WTC11 (cell line): ENCODE measurements at regions not wholly inside any gene's neighbourhood (a gene's known extent, or its start where the extent isn't known, plus 50 kb on each side); places are given as distances from the start of the nearest gene placed in this dataset.

Experiments used
- ATAC-seq: fragments of 200-7000 bp; cut with Tn5 transposase; 2 replicates; pipeline ENCODE4 v1.10.0; 2021; ENCODE audit warnings: mild to moderate bottlenecking, moderate library complexity
- CTCF ChIA-PET: fragments of 300-600 bp; sonication (Branson Sonifier 250); formaldehyde crosslinking; loops from one replicate; lab custom pipeline; 2021; ENCODE audit warnings: antibody characterized with exemption; lab: Charles Lee
- POLR2A ChIA-PET: fragments of 350-600 bp; sonication (Branson Sonifier 250); formaldehyde crosslinking; loops from one replicate; lab custom pipeline; 2021; ENCODE audit warnings: antibody characterized with exemption; lab: Charles Lee
- DNase-seq: peaks from one replicate; pipeline ENCODE4 v3.0.0; 2021; ENCODE audit warnings: low spot score
- H3K27ac Mint-ChIP-seq: 2 replicates; pipeline ENCODE4 v1.8.0; 2021; ENCODE audit warnings: mixed read lengths
- H3K27me3 Mint-ChIP-seq: 2 replicates; pipeline ENCODE4 v1.8.0; 2021; ENCODE audit warnings: low read depth, mild to moderate bottlenecking, moderate library complexity, mixed read lengths
- H3K36me3 Mint-ChIP-seq: 2 replicates; pipeline ENCODE4 v1.8.0; 2021; ENCODE audit warnings: mixed read lengths
- H3K4me1 Mint-ChIP-seq: 2 replicates; pipeline ENCODE4 v1.8.0; 2022; ENCODE audit warnings: mixed read lengths
- H3K4me3 Mint-ChIP-seq: 2 replicates; pipeline ENCODE4 v1.8.0; 2021; ENCODE audit warnings: mild to moderate bottlenecking, moderate library complexity, mixed read lengths
- H3K9me3 Mint-ChIP-seq: 2 replicates; pipeline ENCODE4 v1.8.0; 2021; ENCODE audit warnings: mixed read lengths
- ARID4B ChIP-seq: sonication (generic); formaldehyde crosslinking; IDR thresholded peaks from 2 replicates; pipeline ENCODE4 v1.8.0; 2023; ENCODE audit warnings: missing genetic modification reagents, mild to moderate bottlenecking, borderline replicate concordance
- ATF3 ChIP-seq: sonication (generic); formaldehyde crosslinking; conservative IDR thresholded peaks from 2 replicates; pipeline ENCODE4 v1.8.1; 2022; ENCODE audit warnings: mild to moderate bottlenecking, missing genetic modification reagents
- CBFB ChIP-seq: sonication (generic); formaldehyde crosslinking; IDR thresholded peaks from 2 replicates; pipeline ENCODE4 v1.8.1; 2022; ENCODE audit warnings: mild to moderate bottlenecking, low read depth, missing genetic modification reagents
- CTCF ChIP-seq: fragments of 200-600 bp; IDR thresholded peaks from 2 replicates; pipeline ENCODE4 v1.8.0; 2022; ENCODE audit warnings: antibody characterized with exemption
- E2F1 ChIP-seq: sonication (generic); formaldehyde crosslinking; IDR thresholded peaks from 2 replicates; pipeline ENCODE4 v1.8.0; 2022; ENCODE audit warnings: mild to moderate bottlenecking, missing genetic modification reagents
- GABPB1 ChIP-seq: sonication (generic); formaldehyde crosslinking; IDR thresholded peaks from 2 replicates; pipeline ENCODE4 v1.8.1; 2023; ENCODE audit warnings: mild to moderate bottlenecking, missing genetic modification reagents
- JAZF1 ChIP-seq: fragments of 250-450 bp; sonication (Bioruptor Pico); IDR thresholded peaks from 2 replicates; pipeline ENCODE4 v1.9.0; 2021; ENCODE audit warnings: moderate library complexity, mild to moderate bottlenecking, inconsistent platforms
- JUN ChIP-seq: sonication (generic); formaldehyde crosslinking; IDR thresholded peaks from 2 replicates; pipeline ENCODE4 v1.8.0; 2023; ENCODE audit warnings: mild to moderate bottlenecking, missing genetic modification reagents
- MYBL2 ChIP-seq: sonication (generic); formaldehyde crosslinking; IDR thresholded peaks from 2 replicates; pipeline ENCODE4 v1.8.1; 2023; ENCODE audit warnings: mild to moderate bottlenecking, moderate library complexity, missing genetic modification reagents
- TEAD4 ChIP-seq: sonication (generic); formaldehyde crosslinking; IDR thresholded peaks from 2 replicates; pipeline ENCODE4 v1.8.0; 2022; ENCODE audit warnings: mild to moderate bottlenecking, missing genetic modification reagents
- USF1 ChIP-seq: sonication (generic); formaldehyde crosslinking; IDR thresholded peaks from 2 replicates; pipeline ENCODE4 v1.8.0; 2022; ENCODE audit warnings: mild to moderate bottlenecking, missing genetic modification reagents
- USF2 ChIP-seq: sonication (generic); formaldehyde crosslinking; IDR thresholded peaks from 2 replicates; pipeline ENCODE4 v1.8.1; 2023; ENCODE audit warnings: mild to moderate bottlenecking, missing genetic modification reagents, moderate library complexity
- ZBTB43 ChIP-seq: sonication (generic); formaldehyde crosslinking; IDR thresholded peaks from 2 replicates; pipeline ENCODE4 v1.8.1; 2023; ENCODE audit warnings: mild to moderate bottlenecking, missing genetic modification reagents
- ZNF425 ChIP-seq: fragments of 250-450 bp; sonication (Bioruptor Pico); conservative IDR thresholded peaks from 2 replicates; pipeline ENCODE4 v1.9.0; 2021; ENCODE audit warnings: mild to moderate bottlenecking
- ZNF532 ChIP-seq: fragments of 250-450 bp; sonication (Bioruptor Pico); IDR thresholded peaks from 2 replicates; pipeline ENCODE4 v1.9.0; 2021; ENCODE audit warnings: mild to moderate bottlenecking, borderline replicate concordance
- ZSCAN18 ChIP-seq: fragments of 250-450 bp; sonication (Bioruptor Pico); IDR thresholded peaks from 2 replicates; pipeline ENCODE4 v2.1.2; 2022; ENCODE audit warnings: mild to moderate bottlenecking, moderate library complexity

- H3K27ac Mint-ChIP-seq: no peak overlapping the region
- no peak for TF ChIP-seq E2F1 (CRISPR knock-in tag)
- no peak for TF ChIP-seq USF2 (CRISPR knock-in tag)
- no peak for TF ChIP-seq ZSCAN18
- TF ChIP-seq JUN (CRISPR knock-in tag): no peak
- TF ChIP-seq ARID4B: no peak
- no peak for TF ChIP-seq USF1
- no peak for TF ChIP-seq TEAD4 (CRISPR knock-in tag)
- no peak for TF ChIP-seq ZBTB43 (CRISPR knock-in tag)
- TF ChIP-seq ZNF532 (CRISPR knock-in tag): no peak
- no peak for TF ChIP-seq GABPB1 (CRISPR knock-in tag)
- TF ChIP-seq CTCF: no peak
- TF ChIP-seq ZNF425 (CRISPR knock-in tag): no peak
- TF ChIP-seq ATF3: no peak
- TF ChIP-seq CBFB (CRISPR knock-in tag): no peak
- TF ChIP-seq MYBL2: no peak
- no peak for TF ChIP-seq JAZF1
Measured at GRCh38 chr1:112196008-112196588, 199.9 kb upstream of the CTTNBP2NL start.

More at GRCh38 chr1:112196008-112196588, 199.9 kb upstream of the CTTNBP2NL start:
- DNase-seq (no peak), ATAC-seq (no peak)
- ChIA-PET POLR2A (no interaction called here), CTCF (no interaction called here)
- Mint-ChIP-seq H3K9me3 (peaks cover 11% of the 10 kb centered on the region; the same call in 1 of the 2 replicates), H3K4me3 (no peak overlapping the region), H3K36me3 (no peaks in the 10 kb centered on the region), H3K4me1 (no peaks in the 10 kb centered on the region), H3K27me3 (no peaks in the 10 kb centered on the region)
